ENCODE measurements at regions not wholly inside any gene's neighbourhood (a gene's known extent, or its start where the extent isn't known, plus 50 kb on each side); places are given as distances from the start of the nearest gene placed in this dataset.

- TF ChIP-seq GATA3 (IDR thresholded peaks at IDR 0.05; ENCODE audit: low read depth, low read length) (no peak), GATA2 (IDR thresholded peaks at IDR 0.05; ENCODE audit: low read depth, low read length) (no peak)
Measured at GRCh38 chr3:194976049-194976451, 290.4 kb downstream of the FAM43A start.

Data from SH-SY5Y (cell line).